KMS-11 (cell line): ENCODE measurements at regions not wholly inside any gene's neighbourhood (a gene's known extent, or its start where the extent isn't known, plus 50 kb on each side); places are given as distances from the start of the nearest gene placed in this dataset.

ENCODE experiments used
- H2AFZ ChIP-seq: fragments of 200-600 bp; sonication (generic); 2 replicates; pipeline ENCODE4 v1.6.1; 2016; ENCODE audit warnings: antibody characterized with exemption, mixed run types, low read depth
- H3K27ac ChIP-seq: fragments of 200-600 bp; sonication (generic); 2 replicates; pipeline ENCODE4 v1.6.1; 2016; ENCODE audit warnings: mild to moderate bottlenecking, mixed run types
- H3K27me3 ChIP-seq: fragments of 200-600 bp; sonication (generic); 2 replicates; pipeline ENCODE4 v1.6.1; 2017; ENCODE audit warnings: mild to moderate bottlenecking, low read depth, mixed run types, moderate library complexity; ENCODE audit not compliant: insufficient read depth
- H3K36me3 ChIP-seq: fragments of 200-600 bp; sonication (generic); 2 replicates; pipeline ENCODE4 v1.6.1; 2017; ENCODE audit warnings: mild to moderate bottlenecking, mixed run types; ENCODE audit not compliant: insufficient read depth
- H3K4me1 ChIP-seq: fragments of 200-600 bp; sonication (generic); 2 replicates; pipeline ENCODE4 v1.6.1; 2016; ENCODE audit warnings: mild to moderate bottlenecking, low read depth, mixed run types; ENCODE audit not compliant: poor library complexity, severe bottlenecking
- H3K4me2 ChIP-seq: fragments of 200-600 bp; sonication (generic); 2 replicates; pipeline ENCODE4 v1.7.0; 2016; ENCODE audit warnings: mild to moderate bottlenecking, mixed run types
- H3K4me3 ChIP-seq: fragments of 200-600 bp; sonication (generic); IDR thresholded peaks from 2 replicates; pipeline ENCODE4 v1.6.1; 2017; ENCODE audit warnings: low read depth, low read length, mixed read lengths; ENCODE audit not compliant: insufficient read depth
- H3K79me2 ChIP-seq: fragments of 200-600 bp; sonication (generic); 2 replicates; pipeline ENCODE4 v1.6.1; 2016; ENCODE audit warnings: low read depth, mixed run types; ENCODE audit not compliant: insufficient read depth
- H3K9ac ChIP-seq: fragments of 200-600 bp; sonication (generic); 2 replicates; pipeline ENCODE4 v1.6.1; 2016; ENCODE audit warnings: mild to moderate bottlenecking, mixed run types
- H4K20me1 ChIP-seq: fragments of 200-600 bp; sonication (generic); 2 replicates; pipeline ENCODE4 v1.6.1; 2016; ENCODE audit warnings: mild to moderate bottlenecking, mixed run types; ENCODE audit not compliant: insufficient read depth
- CTCF ChIP-seq: fragments of 200-600 bp; sonication (generic); conservative IDR thresholded peaks from 2 replicates; pipeline ENCODE4 v1.6.1; 2017; ENCODE audit warnings: low read depth, mild to moderate bottlenecking, antibody characterized with exemption, low read length, moderate library complexity, mixed read lengths

GRCh38 chr1:104018922-104019674, 269.4 kb downstream of the AMY1C start:
- H3K9ac ChIP-seq, result no peak overlapping the region
- no peaks in the 10 kb centered on the region for H3K79me2 ChIP-seq
- no peak overlapping the region for H3K4me3 ChIP-seq
- H3K36me3 ChIP-seq, result no peaks in the 10 kb centered on the region
- H3K27ac ChIP-seq, result no peak overlapping the region
- TF ChIP-seq CTCF, result no peak
- H3K4me2 ChIP-seq, result no peak overlapping the region
- H3K27me3 ChIP-seq, result no peaks in the 10 kb centered on the region
- no peaks in the 10 kb centered on the region for H3K4me1 ChIP-seq
- no peaks in the 10 kb centered on the region for H4K20me1 ChIP-seq
- no peak overlapping the region for H2AFZ ChIP-seq

- H3K4me1 ChIP-seq, result no peaks in the 10 kb centered on the region
- H3K27ac ChIP-seq, result no peak overlapping the region
- no peak overlapping the region for H2AFZ ChIP-seq
Observed at GRCh38 chr1:104019675-104020049, 270.0 kb downstream of the AMY1C start.

GRCh38 chr1:104028416-104029035, 278.8 kb downstream of the AMY1C start:
- Histone ChIP-seq H4K20me1 (no peaks in the 10 kb centered on the region), H3K79me2 (no peaks in the 10 kb centered on the region), H3K27me3 (no peaks in the 10 kb centered on the region), H3K4me2 (no peak overlapping the region), H3K27ac (no peak overlapping the region), H3K9ac (no peak overlapping the region), H2AFZ (no peak overlapping the region), H3K4me1 (no peaks in the 10 kb centered on the region), H3K36me3 (no peaks in the 10 kb centered on the region), H3K4me3 (no peak overlapping the region)
- no peak for TF ChIP-seq CTCF

More at GRCh38 chr1:104019675-104020049, 270.0 kb downstream of the AMY1C start:
- Histone ChIP-seq H3K4me3 (no peak overlapping the region), H3K9ac (no peak overlapping the region), H3K79me2 (no peaks in the 10 kb centered on the region), H3K36me3 (no peaks in the 10 kb centered on the region), H3K27me3 (no peaks in the 10 kb centered on the region), H3K4me2 (no peak overlapping the region), H4K20me1 (no peaks in the 10 kb centered on the region)
- no peak for TF ChIP-seq CTCF

GRCh38 chr1:104029456-104029970, 279.8 kb downstream of the AMY1C start:
- Histone ChIP-seq H2AFZ (no peak overlapping the region), H3K4me2 (no peak overlapping the region), H3K79me2 (no peaks in the 10 kb centered on the region), H3K27ac (no peak overlapping the region), H3K36me3 (no peaks in the 10 kb centered on the region), H3K4me3 (no peak overlapping the region), H3K27me3 (no peaks in the 10 kb centered on the region), H3K4me1 (no peaks in the 10 kb centered on the region), H3K9ac (no peak overlapping the region), H4K20me1 (no peaks in the 10 kb centered on the region)
- no peak for TF ChIP-seq CTCF
